ENCODE measurements at regions not wholly inside any gene's neighbourhood (a gene's known extent, or its start where the extent isn't known, plus 50 kb on each side); places are given as distances from the start of the nearest gene placed in this dataset.

DNA sequence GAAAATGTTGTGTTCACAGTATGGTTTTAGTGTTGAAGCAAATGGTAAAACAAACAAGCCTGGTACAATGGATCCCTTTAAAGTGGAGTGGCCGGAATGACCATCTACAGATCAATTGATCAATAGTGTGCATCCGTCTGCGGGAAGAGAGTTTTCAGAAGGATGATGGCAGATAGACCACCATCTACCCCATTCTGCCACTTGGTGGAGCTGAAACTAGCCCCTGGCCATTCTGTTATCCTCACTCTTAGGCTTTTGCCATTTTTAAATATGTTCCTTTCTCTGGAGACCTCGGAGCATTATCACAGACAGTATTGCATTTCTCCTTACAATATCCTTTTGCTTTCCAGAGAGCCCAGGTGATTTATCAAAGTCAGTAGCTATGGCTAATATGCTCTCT is 258.9 kb upstream of the CFAP20DC start:
- Histone ChIP-seq H3K9me3 (no peaks in the 10 kb centered on the region), H3K36me3 (no peaks in the 10 kb centered on the region), H3K4me1 (no peaks in the 10 kb centered on the region), H3K27ac (no peak overlapping the region), H3K27me3 (no peaks in the 10 kb centered on the region), H3K4me3 (no peak overlapping the region)
- no peak for TF ChIP-seq POLR2AphosphoS5 (IDR thresholded peaks at IDR 0.05; ENCODE audit: insufficient read depth in 1 of 2, low read depth in 1 of 2)
- TF ChIP-seq POLR2A (IDR thresholded peaks at IDR 0.05): no peak
- TF ChIP-seq, protein P1, sequence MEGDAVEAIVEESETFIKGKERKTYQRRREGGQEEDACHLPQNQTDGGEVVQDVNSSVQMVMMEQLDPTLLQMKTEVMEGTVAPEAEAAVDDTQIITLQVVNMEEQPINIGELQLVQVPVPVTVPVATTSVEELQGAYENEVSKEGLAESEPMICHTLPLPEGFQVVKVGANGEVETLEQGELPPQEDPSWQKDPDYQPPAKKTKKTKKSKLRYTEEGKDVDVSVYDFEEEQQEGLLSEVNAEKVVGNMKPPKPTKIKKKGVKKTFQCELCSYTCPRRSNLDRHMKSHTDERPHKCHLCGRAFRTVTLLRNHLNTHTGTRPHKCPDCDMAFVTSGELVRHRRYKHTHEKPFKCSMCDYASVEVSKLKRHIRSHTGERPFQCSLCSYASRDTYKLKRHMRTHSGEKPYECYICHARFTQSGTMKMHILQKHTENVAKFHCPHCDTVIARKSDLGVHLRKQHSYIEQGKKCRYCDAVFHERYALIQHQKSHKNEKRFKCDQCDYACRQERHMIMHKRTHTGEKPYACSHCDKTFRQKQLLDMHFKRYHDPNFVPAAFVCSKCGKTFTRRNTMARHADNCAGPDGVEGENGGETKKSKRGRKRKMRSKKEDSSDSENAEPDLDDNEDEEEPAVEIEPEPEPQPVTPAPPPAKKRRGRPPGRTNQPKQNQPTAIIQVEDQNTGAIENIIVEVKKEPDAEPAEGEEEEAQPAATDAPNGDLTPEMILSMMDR (IDR thresholded peaks at IDR 0.05): no peak
- intact Hi-C loops (cut with DNase I): no loop called here
- DNase-seq (ENCODE audit: extremely low spot score in 2 of 2): no peak

GRCh38 chr3:59308001-59308400 is 258.2 kb upstream of the CFAP20DC start:
- DNase-seq (ENCODE audit: extremely low spot score in 2 of 2): no peak
- intact Hi-C loops (cut with DNase I): no loop called here
- H3K4me3 ChIP-seq: no peak overlapping the region
- H3K27ac ChIP-seq: no peak overlapping the region
- no peaks in the 10 kb centered on the region for H3K9me3 ChIP-seq
- no peaks in the 10 kb centered on the region for H3K4me1 ChIP-seq
- H3K36me3 ChIP-seq: no peaks in the 10 kb centered on the region
- TF ChIP-seq POLR2A (IDR thresholded peaks at IDR 0.05): no peak
- no peak for TF ChIP-seq POLR2AphosphoS5 (IDR thresholded peaks at IDR 0.05; ENCODE audit: insufficient read depth in 1 of 2, low read depth in 1 of 2)
- TF ChIP-seq, protein P1 (IDR thresholded peaks at IDR 0.05): no peak
- H3K27me3 ChIP-seq: no peaks in the 10 kb centered on the region

DNA sequence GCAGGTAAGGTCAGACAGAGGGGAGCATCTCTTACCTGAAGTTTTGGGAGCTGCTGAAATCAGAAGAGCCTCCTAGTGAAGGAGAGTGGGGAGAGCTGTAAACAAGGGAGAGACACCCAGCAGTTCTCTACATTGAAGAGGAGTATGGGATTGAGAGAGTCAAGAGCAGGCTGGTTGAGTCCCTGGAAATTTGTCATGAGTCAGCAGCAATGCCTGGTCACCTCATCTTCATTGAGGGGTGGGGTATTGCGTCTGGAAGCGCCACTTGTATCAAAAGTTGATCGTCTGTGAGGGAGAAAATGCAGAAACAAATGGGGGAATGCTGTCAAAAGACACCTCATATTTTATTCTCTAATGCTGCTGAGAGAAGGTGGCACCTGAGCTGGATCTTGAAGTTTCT is 256.6 kb upstream of the CFAP20DC start:
- Histone ChIP-seq H3K4me3 (no peak overlapping the region), H3K9me3 (no peaks in the 10 kb centered on the region), H3K27ac (no peak overlapping the region), H3K27me3 (no peaks in the 10 kb centered on the region), H3K36me3 (no peaks in the 10 kb centered on the region), H3K4me1 (no peaks in the 10 kb centered on the region)
- intact Hi-C loops (cut with DNase I): no loop called here
- TF ChIP-seq, protein P1 (IDR thresholded peaks at IDR 0.05): no peak
- TF ChIP-seq POLR2A (IDR thresholded peaks at IDR 0.05) (no peak), POLR2AphosphoS5 (IDR thresholded peaks at IDR 0.05; ENCODE audit: insufficient read depth in 1 of 2, low read depth in 1 of 2) (no peak)
- no peak for DNase-seq (ENCODE audit: extremely low spot score in 2 of 2)

DNA sequence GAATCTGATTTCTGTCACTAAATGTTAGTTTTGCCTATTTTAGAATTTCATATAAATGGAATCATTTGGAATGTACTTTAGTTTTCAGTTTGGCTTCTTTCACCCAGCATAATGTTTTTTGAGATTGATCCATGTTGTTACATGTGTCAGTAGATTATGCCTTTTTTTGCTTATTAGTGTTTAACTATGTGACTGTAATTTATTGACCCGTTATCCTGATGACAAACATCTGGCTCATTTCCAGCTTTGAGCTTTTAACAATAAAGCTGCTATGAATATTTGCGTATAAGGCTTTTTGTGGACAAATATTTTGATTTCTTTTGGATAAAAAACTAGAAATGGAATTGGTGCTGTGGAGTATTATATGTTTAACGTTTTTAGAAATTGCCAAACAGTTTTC is 254.5 kb upstream of the CFAP20DC start:
- no peak overlapping the region for H3K4me3 ChIP-seq
- DNase-seq (ENCODE audit: extremely low spot score in 2 of 2): no peak
- no peaks in the 10 kb centered on the region for H3K9me3 ChIP-seq
- no peaks in the 10 kb centered on the region for H3K27me3 ChIP-seq
- H3K36me3 ChIP-seq: no peaks in the 10 kb centered on the region
- H3K4me1 ChIP-seq: no peaks in the 10 kb centered on the region
- intact Hi-C loops (cut with DNase I): no loop called here
- H3K27ac ChIP-seq: no peak overlapping the region
- TF ChIP-seq, protein P1 (IDR thresholded peaks at IDR 0.05): no peak
- TF ChIP-seq POLR2A (IDR thresholded peaks at IDR 0.05) (no peak), POLR2AphosphoS5 (IDR thresholded peaks at IDR 0.05; ENCODE audit: insufficient read depth in 1 of 2, low read depth in 1 of 2) (no peak)

DNA sequence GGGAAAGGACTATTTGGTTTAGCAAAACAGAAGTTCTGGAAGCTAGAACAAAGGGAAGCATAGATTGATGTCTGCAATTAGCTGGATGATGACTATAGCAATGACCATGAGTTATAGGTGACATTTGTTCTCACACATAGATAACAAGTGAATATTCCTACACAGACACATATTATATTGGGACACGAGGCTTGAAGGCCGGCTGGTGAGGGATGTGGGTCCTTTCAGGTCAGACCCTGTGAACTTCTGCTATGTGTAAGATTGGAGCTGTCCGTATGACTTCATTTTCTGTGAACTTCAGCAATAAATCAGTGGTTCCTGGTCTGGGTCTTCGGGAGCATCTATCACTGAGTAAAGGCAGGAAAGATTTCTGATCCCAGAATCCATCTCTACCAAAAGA is 253.6 kb upstream of the CFAP20DC start:
- DNase-seq (ENCODE audit: extremely low spot score in 2 of 2): no peak
- no peak overlapping the region for H3K4me3 ChIP-seq
- H3K27ac ChIP-seq: no peak overlapping the region
- H3K27me3 ChIP-seq: no peaks in the 10 kb centered on the region
- H3K4me1 ChIP-seq: no peaks in the 10 kb centered on the region
- no peaks in the 10 kb centered on the region for H3K36me3 ChIP-seq
- intact Hi-C loops (cut with DNase I): no loop called here
- TF ChIP-seq POLR2AphosphoS5 (IDR thresholded peaks at IDR 0.05; ENCODE audit: insufficient read depth in 1 of 2, low read depth in 1 of 2) (no peak), POLR2A (IDR thresholded peaks at IDR 0.05) (no peak)
- TF ChIP-seq, protein P1 (IDR thresholded peaks at IDR 0.05): no peak
- no peaks in the 10 kb centered on the region for H3K9me3 ChIP-seq

Data from vagina (tissue), 2 donors.